ENCODE measurements at regions not wholly inside any gene's neighbourhood (a gene's known extent, or its start where the extent isn't known, plus 50 kb on each side); places are given as distances from the start of the nearest gene placed in this dataset.
"Not testable (repeated sequence)": the region's sequence is repeated elsewhere in the genome, so short reads cannot be mapped to it uniquely, and the experiment has no call there.

DNA sequence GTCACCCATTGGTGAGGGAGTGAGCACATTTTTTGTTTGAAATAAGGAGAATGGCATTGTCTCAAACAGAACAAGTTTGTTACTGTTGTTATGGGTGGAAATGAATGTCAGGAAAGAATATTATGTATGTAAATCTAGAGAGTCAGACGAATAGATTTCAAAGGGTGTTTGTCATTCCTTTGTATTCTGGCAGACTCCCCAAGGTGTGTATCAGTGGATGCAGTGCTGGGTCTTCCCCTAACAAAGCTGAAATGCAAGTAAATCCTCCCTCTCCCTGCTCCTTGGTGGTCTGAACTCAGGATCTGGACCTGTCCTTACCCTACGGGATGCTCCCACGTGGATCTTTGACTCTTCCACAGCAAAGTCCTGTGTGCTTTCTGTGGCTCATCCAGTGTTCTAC is 139.5 kb upstream of the ZNF516 start:
- no peak for DNase-seq (ENCODE audit: low spot score)

GRCh38 chr18:76633588-76634269 is 138.7 kb upstream of the ZNF516 start:
- DNase-seq (ENCODE audit: low spot score): no peak

- no peak for DNase-seq (ENCODE audit: low spot score)
Observed at GRCh38 chr18:76627444-76627843, 132.4 kb upstream of the ZNF516 start.

DNA sequence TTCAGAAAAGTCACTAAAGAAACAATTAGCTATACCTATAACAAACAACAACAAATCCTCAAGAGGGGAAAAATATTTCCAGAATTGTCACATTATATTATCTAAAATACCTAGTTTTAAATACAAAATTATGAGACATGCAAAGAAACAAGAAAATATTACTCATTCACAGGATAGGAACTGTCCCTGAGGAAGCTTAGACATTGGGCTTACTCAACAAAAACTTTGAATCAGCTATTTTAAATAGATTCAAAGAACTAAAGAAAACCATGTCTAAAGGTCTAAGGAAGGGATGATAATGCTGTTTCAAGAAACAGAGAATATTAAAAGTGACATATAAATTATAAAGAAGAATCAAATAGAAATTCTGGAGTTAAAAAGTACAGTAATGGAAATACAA is 131.9 kb upstream of the ZNF516 start:
- DNase-seq (ENCODE audit: low spot score): no peak

DNA sequence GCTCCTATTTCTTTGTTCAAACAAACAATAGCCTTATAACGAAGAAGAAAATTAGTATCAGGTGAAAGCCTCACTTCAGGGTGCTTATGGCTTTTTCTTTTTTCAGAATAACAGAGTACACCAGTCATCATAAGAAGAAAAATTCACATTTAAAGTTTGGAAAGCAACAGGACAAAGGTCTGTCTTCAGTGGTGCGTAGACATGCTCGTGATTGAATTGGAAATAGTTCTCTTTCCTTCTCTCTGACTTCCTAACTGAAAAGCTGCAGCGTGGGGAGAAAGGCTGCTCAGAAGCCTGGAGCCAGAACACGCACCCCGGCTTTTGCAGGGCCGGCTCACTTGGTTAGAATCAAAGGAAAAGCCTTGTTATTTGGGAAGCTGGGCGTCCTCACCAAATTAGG is 127.6 kb upstream of the ZNF516 start:
- DNase-seq (ENCODE audit: low spot score): no peak

DNA sequence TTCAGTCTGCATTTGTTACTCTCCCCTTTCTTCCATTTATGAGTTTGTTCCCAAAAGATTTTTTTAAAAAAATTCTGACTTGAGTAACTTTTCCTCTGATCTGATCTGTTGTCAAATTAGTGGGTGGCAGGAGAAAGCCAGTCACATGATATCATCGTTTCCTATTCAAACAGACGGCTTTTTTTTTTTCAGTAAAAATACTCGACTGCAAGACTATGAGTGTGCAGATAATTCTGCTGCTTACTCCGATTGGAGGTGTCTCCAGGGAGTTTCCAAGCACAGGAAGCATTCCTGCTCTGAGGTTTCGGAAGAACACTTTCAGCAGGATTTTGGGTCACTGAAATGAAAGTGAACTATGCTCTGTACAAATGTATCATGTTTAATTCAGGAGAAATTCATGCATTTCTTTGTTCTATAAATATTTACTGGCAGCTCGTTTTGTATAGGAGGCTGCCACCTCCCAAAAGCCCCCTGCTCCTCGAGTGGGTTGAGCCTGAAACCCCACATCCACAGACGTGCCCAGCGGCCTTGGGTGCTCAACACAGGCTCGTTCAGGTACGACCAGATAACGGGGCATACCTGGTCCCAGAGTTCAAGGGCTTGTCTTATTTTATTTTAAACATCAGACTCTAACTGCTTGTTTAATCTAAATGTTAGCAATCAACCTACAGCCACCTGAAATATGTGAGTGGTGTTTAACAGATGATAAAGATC is 126.9 kb upstream of the ZNF516 start:
- DNase-seq (ENCODE audit: low spot score): peak; percentile 30

DNA sequence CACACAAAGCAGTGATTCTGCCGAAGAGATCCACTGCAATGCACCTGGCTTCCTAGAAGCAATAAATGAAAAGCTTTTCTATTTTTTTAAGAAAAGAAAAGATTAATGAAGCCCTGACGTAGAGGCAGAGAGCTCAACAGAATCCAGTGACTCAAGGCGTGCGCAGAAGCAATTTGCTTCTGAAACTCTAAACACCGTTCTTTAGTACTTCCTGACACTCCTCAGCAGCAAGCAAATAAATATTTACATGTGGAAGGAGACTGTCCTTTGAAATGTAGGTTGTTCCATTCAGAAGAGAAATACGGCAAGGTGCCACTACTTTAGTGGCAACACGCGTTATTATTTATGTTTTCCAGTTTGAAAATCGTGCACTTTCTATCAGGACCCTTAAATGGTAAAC is 126.2 kb upstream of the ZNF516 start:
- no peak for DNase-seq (ENCODE audit: low spot score)

- DNase-seq (ENCODE audit: low spot score): no peak
Observed at GRCh38 chr18:76620321-76621170, 125.5 kb upstream of the ZNF516 start.

- DNase-seq (ENCODE audit: low spot score): no peak
Observed at GRCh38 chr18:76619621-76620315, 124.7 kb upstream of the ZNF516 start.

DNA sequence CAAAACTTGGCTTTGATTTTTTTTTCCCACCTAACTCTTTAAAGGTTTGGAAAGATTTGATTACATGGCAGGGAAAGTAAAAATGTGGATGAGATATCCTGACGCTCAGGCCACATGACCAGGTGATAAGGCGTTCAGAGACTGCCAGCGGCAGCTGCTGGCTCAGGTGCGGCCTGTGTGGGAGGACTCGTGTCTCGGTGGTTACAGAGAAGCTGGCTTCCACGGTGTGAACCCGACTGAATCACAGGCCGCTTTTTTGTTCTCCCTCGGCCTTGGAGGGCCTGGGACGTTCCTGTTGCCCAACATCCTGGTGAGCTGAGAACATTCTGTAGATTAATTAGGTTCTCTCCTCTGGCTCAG is 124.2 kb upstream of the ZNF516 start:
- no peak for DNase-seq (ENCODE audit: low spot score)

DNA sequence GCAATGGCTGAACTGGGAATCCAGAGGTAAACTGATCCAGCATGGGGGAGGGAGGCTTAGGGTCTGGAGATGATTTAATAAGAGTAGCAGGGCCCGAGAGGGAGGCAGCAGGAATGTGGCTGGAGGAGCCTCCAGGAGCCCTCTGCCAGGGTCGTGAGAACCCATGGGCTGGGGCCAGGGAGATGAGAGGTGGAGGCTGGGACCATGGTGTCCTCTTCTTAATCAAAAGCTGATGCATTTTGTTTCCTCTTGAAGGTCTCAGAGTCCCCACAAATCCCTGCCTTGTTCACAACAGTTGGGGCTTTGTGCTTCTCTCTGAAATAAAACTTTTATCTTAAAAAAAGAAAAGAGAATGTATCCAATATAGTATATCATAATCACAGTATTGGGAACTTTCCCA is 123.7 kb upstream of the ZNF516 start:
- no peak for DNase-seq (ENCODE audit: low spot score)

GRCh38 chr18:76616373-76616772 is 121.3 kb upstream of the ZNF516 start:
- DNase-seq (ENCODE audit: low spot score): no peak

GRCh38 chr18:76615065-76615733 is 120.2 kb upstream of the ZNF516 start:
- DNase-seq (ENCODE audit: low spot score): no peak

GRCh38 chr18:76613755-76614120 is 118.7 kb upstream of the ZNF516 start:
- no peak for DNase-seq (ENCODE audit: low spot score)

DNA sequence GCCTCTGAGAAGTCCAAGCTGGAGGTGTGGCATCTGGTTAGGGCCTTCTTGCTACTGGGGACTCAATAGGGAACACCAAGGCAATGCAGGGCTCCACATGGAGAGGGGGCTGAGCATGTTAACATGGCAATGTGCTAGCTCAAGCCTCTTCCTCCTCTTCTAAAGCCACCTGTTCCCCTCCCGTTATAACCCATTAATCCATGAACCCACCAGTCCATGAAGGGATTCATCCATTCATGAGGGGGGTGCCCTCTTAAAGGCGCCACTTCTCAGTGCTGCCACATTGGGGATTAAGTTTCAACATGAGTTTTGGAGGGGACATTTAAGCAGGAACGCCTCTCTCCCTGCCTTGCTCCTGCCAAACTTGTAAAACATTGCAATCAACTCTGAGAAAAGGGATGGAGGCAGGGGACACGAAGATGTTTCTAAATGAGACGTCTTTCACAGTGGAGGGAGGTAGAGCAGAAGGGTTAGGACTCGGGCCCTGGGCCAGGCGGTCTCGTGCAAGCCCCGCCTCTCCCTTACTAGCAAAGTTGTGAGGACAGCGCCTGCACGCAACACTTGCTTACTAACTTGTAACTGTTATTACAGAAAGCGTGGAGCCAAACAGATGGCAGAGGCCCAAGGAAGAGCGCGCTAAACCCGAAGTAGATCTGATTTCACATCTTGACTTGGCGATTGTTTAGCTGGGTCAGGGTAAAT is 118.2 kb upstream of the ZNF516 start:
- DNase-seq (ENCODE audit: low spot score): no peak

- not testable (repeated sequence) for DNase-seq (ENCODE audit: low spot score)
Observed at GRCh38 chr18:76611750-76612045, 116.7 kb upstream of the ZNF516 start.

- no peak for DNase-seq (ENCODE audit: low spot score)
Observed at GRCh38 chr18:76610933-76611749, 116.1 kb upstream of the ZNF516 start.

- DNase-seq (ENCODE audit: low spot score): no peak
Observed at GRCh38 chr18:76610012-76610411, 115.0 kb upstream of the ZNF516 start.

- no peak for DNase-seq (ENCODE audit: low spot score)
Observed at GRCh38 chr18:76605341-76605929, 110.4 kb upstream of the ZNF516 start.

DNA sequence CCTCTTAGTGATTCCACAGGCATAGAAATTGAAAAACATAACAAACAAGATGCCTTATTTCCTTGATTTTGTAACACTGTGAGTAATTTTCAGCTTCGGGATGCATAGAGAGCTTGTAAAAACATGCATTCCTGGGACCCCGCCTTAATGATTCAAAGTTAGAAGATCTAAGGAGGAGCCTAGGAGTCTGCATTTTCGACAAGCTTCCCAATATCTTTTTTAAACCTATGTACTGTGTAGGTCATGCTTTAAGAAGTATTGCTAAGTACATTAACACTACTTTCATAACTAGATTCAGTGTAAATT is 109.8 kb upstream of the ZNF516 start:
- DNase-seq (ENCODE audit: low spot score): no peak
